Duodenal mucosa (tissue), 2 donors: ENCODE measurements at regions not wholly inside any gene's neighbourhood (a gene's known extent, or its start where the extent isn't known, plus 50 kb on each side); places are given as distances from the start of the nearest gene placed in this dataset.
"Not testable (repeated sequence)": the region's sequence is repeated elsewhere in the genome, so short reads cannot be mapped to it uniquely, and the experiment has no call there.

Source experiments
- H3K27ac ChIP-seq: one replicate; pipeline ENCODE4 v1.7.0; 2013; ENCODE audit warnings: low read depth, low read length
- H3K27me3 ChIP-seq, 2 donors: one replicate each; pipeline ENCODE4 v1.7.0; 2013; ENCODE audit warnings: low read length in 2 of 2, control low read depth in 1 of 2; ENCODE audit not compliant: insufficient read depth in 2 of 2, control insufficient read depth in 1 of 2
- H3K36me3 ChIP-seq, 2 donors: one replicate each; pipeline ENCODE4 v1.7.0; 2013; ENCODE audit warnings: low read length in 2 of 2, control low read depth in 1 of 2; ENCODE audit not compliant: insufficient read depth in 2 of 2, control insufficient read depth in 1 of 2
- H3K4me1 ChIP-seq, 2 donors: one replicate each; pipeline ENCODE4 v1.7.0; 2013; ENCODE audit warnings: low read length in 2 of 2, control low read depth in 1 of 2; ENCODE audit not compliant: insufficient read depth in 2 of 2, control insufficient read depth in 1 of 2
- H3K4me3 ChIP-seq, 2 donors: one replicate each; pipeline ENCODE4 v1.7.0; 2013; ENCODE audit warnings: low read length in 2 of 2, low read depth in 1 of 2
- H3K9ac ChIP-seq, 2 donors: one replicate each; pipeline ENCODE4 v1.7.0; 2013; ENCODE audit warnings: low read length in 2 of 2, low read depth in 1 of 2
- H3K9me3 ChIP-seq, 2 donors: one replicate each; pipeline ENCODE4 v1.7.0; 2013; ENCODE audit warnings: low read length in 2 of 2, control low read depth in 1 of 2; ENCODE audit not compliant: control insufficient read depth in 1 of 2

- no peak overlapping the region for H3K27ac ChIP-seq
Observed at GRCh38 chr14:26319139-26319864, 278.5 kb downstream of the NOVA1 start.

GRCh38 chr14:26304056-26304455 lies 293.8 kb downstream of the NOVA1 start:
- Histone ChIP-seq H3K36me3 (no peaks in the 10 kb centered on the region), H3K27ac (no peak overlapping the region), H3K27me3 (no peaks in the 10 kb centered on the region), H3K9ac (no peak overlapping the region), H3K4me1 (no peaks in the 10 kb centered on the region), H3K9me3 (peaks cover 3 to 7% of the 10 kb centered on the region in 2 donors), H3K4me3 (no peak overlapping the region)

More at GRCh38 chr14:26319139-26319864, 278.5 kb downstream of the NOVA1 start:
- H3K4me1 ChIP-seq: no peaks in the 10 kb centered on the region
- H3K36me3 ChIP-seq: no peaks in the 10 kb centered on the region
- no peaks in the 10 kb centered on the region for H3K9me3 ChIP-seq
- no peak overlapping the region for H3K4me3 ChIP-seq
- H3K9ac ChIP-seq: no peak overlapping the region
- no peaks in the 10 kb centered on the region for H3K27me3 ChIP-seq

GRCh38 chr14:26293909-26294308 lies 303.9 kb downstream of the NOVA1 start:
- Histone ChIP-seq H3K36me3 (no peaks in the 10 kb centered on the region), H3K9me3 (no peaks in the 10 kb centered on the region), H3K9ac (no peak overlapping the region), H3K27me3 (no peaks in the 10 kb centered on the region), H3K4me3 (no peak overlapping the region), H3K4me1 (no peaks in the 10 kb centered on the region), H3K27ac (no peak overlapping the region)

DNA sequence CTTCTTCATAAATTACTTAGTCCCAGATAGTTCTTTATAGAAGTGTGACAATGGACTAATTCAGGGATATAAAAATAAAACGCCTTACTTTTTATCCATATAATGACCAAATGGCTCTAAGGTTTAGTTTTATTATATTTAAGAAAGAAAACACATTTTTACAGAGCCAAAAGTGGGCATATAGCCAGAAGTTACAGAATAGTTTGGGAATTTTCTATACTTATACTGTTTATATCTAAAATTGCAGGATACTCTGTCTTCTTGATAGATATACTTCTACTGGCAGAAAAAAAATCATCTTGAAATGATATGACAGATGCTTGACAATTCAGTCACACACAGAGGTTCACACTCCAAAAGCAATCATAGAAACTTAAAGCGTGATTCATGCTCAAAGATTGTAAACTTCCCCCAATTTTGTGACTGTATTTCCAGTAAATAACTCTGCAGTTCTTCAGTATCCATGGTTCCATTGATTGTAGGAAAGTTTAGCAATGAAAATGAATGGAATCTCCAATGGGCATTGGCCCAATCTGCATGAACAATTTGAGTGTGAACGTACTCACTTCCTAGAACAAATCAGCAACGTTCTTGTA lies 307.8 kb downstream of the NOVA1 start:
- H3K4me3 ChIP-seq: no peak overlapping the region
- no peaks in the 10 kb centered on the region for H3K4me1 ChIP-seq
- no peaks in the 10 kb centered on the region for H3K27me3 ChIP-seq
- no peak overlapping the region for H3K27ac ChIP-seq
- no peak overlapping the region for H3K9ac ChIP-seq
- no peaks in the 10 kb centered on the region for H3K9me3 ChIP-seq
- no peaks in the 10 kb centered on the region for H3K36me3 ChIP-seq

DNA sequence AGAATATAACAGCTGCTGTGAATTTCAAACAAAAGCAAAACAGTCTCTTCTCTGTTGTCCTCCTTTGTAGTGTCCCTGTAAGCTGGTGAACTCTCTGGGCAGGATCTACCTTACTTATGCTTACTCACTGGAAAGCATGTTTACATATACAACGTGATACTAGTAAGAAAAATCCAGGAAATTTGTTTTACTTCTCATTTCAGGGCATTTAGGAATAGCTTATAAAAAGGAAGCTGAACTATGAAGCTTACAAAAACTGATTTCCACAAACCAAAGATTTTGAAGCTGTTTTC lies 311.0 kb downstream of the NOVA1 start:
- Histone ChIP-seq H3K9ac (no peak overlapping the region), H3K27ac (no peak overlapping the region), H3K4me3 (no peak overlapping the region), H3K36me3 (no peaks in the 10 kb centered on the region), H3K27me3 (no peaks in the 10 kb centered on the region), H3K4me1 (no peaks in the 10 kb centered on the region), H3K9me3 (no peaks in the 10 kb centered on the region)

DNA sequence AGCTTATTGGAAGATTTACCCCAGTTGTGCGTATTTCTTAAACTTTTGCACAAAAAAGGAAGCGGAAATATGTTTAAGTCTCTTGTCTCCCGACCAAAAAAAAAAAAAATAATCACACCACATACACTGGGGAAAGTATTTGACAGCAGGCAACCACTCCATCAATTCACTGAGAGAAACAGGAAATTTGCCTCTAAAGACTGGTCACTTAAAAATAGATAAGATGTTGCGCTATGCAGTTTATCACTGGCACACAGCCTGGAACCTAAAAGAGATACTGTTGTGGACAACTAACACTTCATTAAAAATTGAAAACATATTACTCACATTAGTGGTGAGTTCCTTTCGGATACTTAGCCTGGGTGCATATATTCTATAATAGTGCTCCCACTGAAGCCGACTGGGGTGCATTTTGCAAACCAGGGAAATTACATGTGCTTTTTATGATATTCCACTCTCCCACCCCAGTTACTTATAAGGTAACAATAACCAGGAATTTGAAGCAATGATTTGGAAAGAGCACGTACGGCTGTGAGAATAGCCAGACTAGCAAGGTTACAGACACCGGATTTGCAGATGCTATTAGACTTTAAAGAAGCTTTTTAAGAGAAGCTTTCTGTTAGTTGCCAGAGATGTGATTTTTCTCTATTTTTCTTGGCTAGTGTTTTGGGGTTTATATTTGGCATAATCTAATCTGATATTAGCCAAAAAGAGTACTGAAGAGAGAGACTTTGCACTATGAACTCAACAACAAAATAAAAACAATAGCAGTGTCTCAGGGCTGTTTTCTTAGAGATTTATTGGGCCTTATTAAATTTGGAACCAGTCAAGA lies 311.5 kb downstream of the NOVA1 start:
- Histone ChIP-seq H3K4me1 (no peaks in the 10 kb centered on the region), H3K27me3 (no peaks in the 10 kb centered on the region), H3K36me3 (no peaks in the 10 kb centered on the region), H3K9ac (no peak overlapping the region), H3K27ac (no peak overlapping the region), H3K9me3 (no peaks in the 10 kb centered on the region), H3K4me3 (no peak overlapping the region)

GRCh38 chr14:26282578-26282977 lies 315.3 kb downstream of the NOVA1 start:
- no peak overlapping the region for H3K27ac ChIP-seq
- no peaks in the 10 kb centered on the region for H3K36me3 ChIP-seq
- H3K9ac ChIP-seq: no peak overlapping the region
- no peaks in the 10 kb centered on the region for H3K9me3 ChIP-seq
- H3K27me3 ChIP-seq: no peaks in the 10 kb centered on the region
- no peak overlapping the region for H3K4me3 ChIP-seq
- H3K4me1 ChIP-seq: no peaks in the 10 kb centered on the region

GRCh38 chr14:26282011-26282410 lies 315.8 kb downstream of the NOVA1 start:
- H3K27me3 ChIP-seq, H3K36me3 ChIP-seq, H3K4me3 ChIP-seq, H3K9ac ChIP-seq, H3K4me1 ChIP-seq, H3K9me3 ChIP-seq, H3K27ac ChIP-seq: not testable (repeated sequence)

DNA sequence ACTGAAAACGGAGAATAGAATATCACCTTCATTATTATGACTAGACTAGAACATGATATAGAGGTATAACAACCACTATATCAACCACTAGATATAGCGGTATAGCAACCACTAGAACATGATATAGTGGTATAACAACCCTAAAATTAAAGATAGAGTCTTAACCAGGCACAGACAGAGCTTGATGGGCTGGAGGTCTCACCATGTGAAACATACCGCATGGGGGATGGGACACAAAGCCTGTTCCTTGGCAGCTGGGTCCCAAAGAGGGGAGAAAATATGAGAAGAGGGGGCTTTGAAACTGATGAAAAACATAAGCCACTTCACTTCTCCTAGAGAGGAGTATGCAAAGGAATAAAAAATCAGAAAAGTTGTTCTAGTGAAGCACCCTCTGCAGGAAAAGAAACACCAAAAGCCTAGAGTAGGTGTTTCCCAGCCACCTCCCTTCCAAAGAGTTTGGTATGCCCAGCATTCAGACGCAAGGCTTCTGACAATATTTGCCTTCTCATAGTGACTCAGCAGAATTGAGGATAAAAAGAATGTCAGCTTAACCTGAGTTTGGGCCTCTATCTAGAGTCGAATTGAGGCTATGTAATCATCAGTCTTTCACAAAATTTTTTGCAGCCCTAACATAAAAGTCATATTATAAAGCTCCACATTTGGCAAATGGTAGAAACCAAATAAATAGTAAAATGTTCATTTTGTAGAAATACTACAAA lies 316.4 kb downstream of the NOVA1 start:
- Histone ChIP-seq H3K27ac (no peak overlapping the region), H3K36me3 (no peaks in the 10 kb centered on the region), H3K4me3 (no peak overlapping the region), H3K9ac (no peak overlapping the region), H3K27me3 (no peaks in the 10 kb centered on the region), H3K4me1 (no peaks in the 10 kb centered on the region), H3K9me3 (no peaks in the 10 kb centered on the region)

DNA sequence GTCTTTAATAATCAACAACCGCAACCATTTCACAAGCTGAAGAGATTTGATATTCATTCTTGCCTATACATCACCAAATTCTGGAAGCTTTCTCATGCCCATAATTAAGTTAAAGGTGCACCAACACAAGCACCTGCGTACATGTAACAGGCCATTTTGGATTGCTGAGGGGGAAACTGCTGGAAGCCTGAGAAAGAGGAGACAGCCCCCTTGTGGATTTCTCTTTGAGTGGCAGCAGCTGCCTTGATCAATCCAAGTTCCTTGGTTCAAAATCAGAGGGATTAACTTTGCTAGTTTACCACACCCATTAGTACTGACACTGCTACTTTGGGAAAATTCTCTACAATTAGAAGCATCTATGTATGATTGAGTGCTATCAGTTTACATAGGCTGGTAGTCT lies 321.1 kb downstream of the NOVA1 start:
- no peak overlapping the region for H3K27ac ChIP-seq
- H3K9ac ChIP-seq: no peak overlapping the region
- no peaks in the 10 kb centered on the region for H3K4me1 ChIP-seq
- H3K4me3 ChIP-seq: no peak overlapping the region
- no peaks in the 10 kb centered on the region for H3K36me3 ChIP-seq
- no peaks in the 10 kb centered on the region for H3K27me3 ChIP-seq
- no peaks in the 10 kb centered on the region for H3K9me3 ChIP-seq
